Tibial nerve (tissue), 4 donors: ENCODE measurements at regions not wholly inside any gene's neighbourhood (a gene's known extent, or its start where the extent isn't known, plus 50 kb on each side); places are given as distances from the start of the nearest gene placed in this dataset.

ENCODE experiments used
- DNase-seq, 2 donors: peaks; one replicate each; pipeline ENCODE4 v3.0.0-alpha.2; 2019; ENCODE audit warnings: low spot score in 2 of 2
- H3K27ac ChIP-seq, 4 donors: fragments of 200-600 bp; sonication (generic) in 3 of 4; one replicate each; pipeline ENCODE4 v1.5.1; 2017 to 2019; ENCODE audit warnings: mild to moderate bottlenecking in 1 of 4
- H3K27me3 ChIP-seq, 2 donors: fragments of 200-600 bp; sonication (generic) in 1 of 2; one replicate each; pipeline versions ENCODE4 v1.5.1 to v1.6.0; 2017 to 2019
- H3K36me3 ChIP-seq, 3 donors: fragments of 200-600 bp; sonication (generic); one replicate each; pipeline ENCODE4 v1.5.1; 2018 to 2019
- H3K4me1 ChIP-seq, 4 donors: fragments of 200-600 bp; sonication (generic) in 3 of 4; one replicate each; pipeline ENCODE4 v1.5.1; 2017 to 2019
- H3K4me3 ChIP-seq, 4 donors: fragments of 200-600 bp; sonication (generic) in 3 of 4; one replicate each; pipeline ENCODE4 v1.5.1; 2017 to 2019; ENCODE audit warnings: mild to moderate bottlenecking in 1 of 4, moderate library complexity in 1 of 4
- H3K9me3 ChIP-seq, 4 donors: fragments of 200-600 bp; sonication (generic) in 3 of 4; one replicate each; pipeline ENCODE4 v1.5.1; 2017 to 2019
- EP300 ChIP-seq, 2 donors: sonication (generic); formaldehyde crosslinking; IDR thresholded peaks; one replicate each; pipeline ENCODE4 v1.6.1; 2017; ENCODE audit warnings: antibody characterized with exemption in 2 of 2, mild to moderate bottlenecking in 1 of 2
- POLR2A ChIP-seq, 2 donors: fragments of 450-650 bp; IDR thresholded peaks; one replicate each; pipeline ENCODE4 v1.6.1; 2017; ENCODE audit warnings: antibody characterized with exemption in 2 of 2, mild to moderate bottlenecking in 2 of 2, moderate library complexity in 2 of 2
- WGBS, 2 donors: methylation state at CpG; one replicate each; pipeline ENCODE4 v1.1.5; 2018; 5-methylcytosine and 5-hydroxymethylcytosine counted together
- TF ChIP-seq, protein P1 (sequence below), 5 experiments: fragments of 200-600 bp in 3 of 5; fragments of 450-650 bp in 2 of 5; sonication (generic) in 3 of 5; IDR thresholded peaks; one replicate each; pipeline ENCODE4 v1.5.1; 2016 to 2019; ENCODE audit warnings: antibody characterized with exemption in 5 of 5, mild to moderate bottlenecking in 3 of 5, moderate library complexity in 2 of 5

DNA sequence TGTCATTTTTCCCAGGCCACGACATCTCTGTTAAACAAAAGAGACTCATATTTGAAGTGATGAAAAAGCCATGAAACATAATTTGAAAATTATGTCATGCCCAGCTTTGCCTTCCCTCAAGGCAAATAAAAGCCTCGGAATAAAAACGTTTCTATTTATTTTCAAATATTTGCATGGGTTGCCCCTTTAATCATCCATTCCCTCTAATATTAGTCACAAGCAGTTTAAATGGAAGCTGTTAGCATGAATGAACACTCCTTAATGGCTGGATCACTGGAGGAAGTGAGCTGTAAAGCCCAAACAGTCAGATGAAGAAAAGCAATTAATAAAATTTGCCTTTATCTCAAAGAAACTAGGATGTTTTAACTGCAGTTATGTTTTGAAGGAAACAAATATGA lies 69.3 kb upstream of the STMND1 start:
- Histone ChIP-seq H3K27me3 (no peaks in the 10 kb centered on the region), H3K27ac (peak overlapping the region in 3 of 4 donors; percentile 54 to 80 (median 67)), H3K4me1 (peaks cover 0 to 20% (median 2%) of the 10 kb centered on the region in 4 donors), H3K4me3 (peak overlapping the region in 1 of 4 donors; percentile 31), H3K36me3 (no peaks in the 10 kb centered on the region), H3K9me3 (peaks cover 0 to 2% (median 0%) of the 10 kb centered on the region in 4 donors)
- TF ChIP-seq, protein P1, sequence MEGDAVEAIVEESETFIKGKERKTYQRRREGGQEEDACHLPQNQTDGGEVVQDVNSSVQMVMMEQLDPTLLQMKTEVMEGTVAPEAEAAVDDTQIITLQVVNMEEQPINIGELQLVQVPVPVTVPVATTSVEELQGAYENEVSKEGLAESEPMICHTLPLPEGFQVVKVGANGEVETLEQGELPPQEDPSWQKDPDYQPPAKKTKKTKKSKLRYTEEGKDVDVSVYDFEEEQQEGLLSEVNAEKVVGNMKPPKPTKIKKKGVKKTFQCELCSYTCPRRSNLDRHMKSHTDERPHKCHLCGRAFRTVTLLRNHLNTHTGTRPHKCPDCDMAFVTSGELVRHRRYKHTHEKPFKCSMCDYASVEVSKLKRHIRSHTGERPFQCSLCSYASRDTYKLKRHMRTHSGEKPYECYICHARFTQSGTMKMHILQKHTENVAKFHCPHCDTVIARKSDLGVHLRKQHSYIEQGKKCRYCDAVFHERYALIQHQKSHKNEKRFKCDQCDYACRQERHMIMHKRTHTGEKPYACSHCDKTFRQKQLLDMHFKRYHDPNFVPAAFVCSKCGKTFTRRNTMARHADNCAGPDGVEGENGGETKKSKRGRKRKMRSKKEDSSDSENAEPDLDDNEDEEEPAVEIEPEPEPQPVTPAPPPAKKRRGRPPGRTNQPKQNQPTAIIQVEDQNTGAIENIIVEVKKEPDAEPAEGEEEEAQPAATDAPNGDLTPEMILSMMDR (IDR thresholded peaks at IDR 0.05): no peak
- TF ChIP-seq POLR2A (IDR thresholded peaks at IDR 0.05) (no peak), EP300 (IDR thresholded peaks at IDR 0.05) (no peak)
- DNase-seq: no peak
- 14 to 24% methylated on average over 3 of the region's 3 CpGs for WGBS, 2 donors

DNA sequence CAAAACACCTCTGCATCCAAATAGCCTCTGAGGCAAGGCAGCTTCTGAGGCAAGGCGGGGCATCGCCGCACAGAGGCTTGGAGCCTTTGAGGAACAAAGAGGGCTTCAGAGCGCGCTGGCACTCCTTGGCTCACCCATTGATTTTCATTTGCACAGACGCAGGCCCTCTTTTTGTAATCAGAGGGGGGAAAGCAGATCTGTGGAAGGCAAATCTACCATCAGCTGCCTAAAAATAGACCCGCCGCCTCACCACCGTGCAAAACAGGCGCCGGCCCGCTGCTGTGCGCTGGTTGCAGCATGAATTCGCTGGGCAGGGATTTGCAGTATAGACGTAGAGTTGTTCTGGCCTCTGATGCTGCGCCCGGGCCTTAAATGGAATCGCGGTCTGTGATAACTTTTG lies 69.9 kb upstream of the STMND1 start:
- Histone ChIP-seq H3K4me3 (no peak overlapping the region), H3K36me3 (no peaks in the 10 kb centered on the region), H3K9me3 (peaks cover 0 to 2% (median 0%) of the 10 kb centered on the region in 4 donors), H3K27ac (peak overlapping the region in 2 of 4 donors; percentile 67 to 80), H3K4me1 (peaks cover 0 to 20% (median 2%) of the 10 kb centered on the region in 4 donors), H3K27me3 (no peaks in the 10 kb centered on the region)
- WGBS, 2 donors: 42 to 47% methylated on average over 19 of the region's 19 CpGs
- no peak for TF ChIP-seq EP300 (IDR thresholded peaks at IDR 0.05)
- TF ChIP-seq POLR2A (IDR thresholded peaks at IDR 0.05): no peak
- TF ChIP-seq, protein P1 (IDR thresholded peaks at IDR 0.05): no peak
- DNase-seq: no peak

DNA sequence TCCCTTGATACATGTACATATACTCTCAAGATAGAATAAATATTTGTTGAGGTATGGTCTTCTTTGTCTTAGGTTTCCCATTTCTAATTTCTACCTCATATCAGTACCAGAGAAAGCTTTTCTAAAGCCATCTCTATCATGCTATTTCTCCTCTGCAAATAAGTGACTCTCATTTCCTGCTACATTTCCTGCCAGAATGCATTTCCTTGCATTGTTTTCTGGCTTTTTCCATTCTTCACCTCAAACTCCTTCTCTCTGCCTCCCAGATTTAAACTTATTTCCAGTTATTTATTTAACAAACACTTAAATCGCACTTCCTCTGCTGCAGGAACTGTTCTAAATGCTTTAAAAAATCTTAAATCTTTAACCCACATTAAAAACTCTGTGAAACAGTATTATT lies 74.4 kb upstream of the STMND1 start:
- Histone ChIP-seq H3K4me1 (peaks cover 0 to 5% (median 0%) of the 10 kb centered on the region in 4 donors), H3K27ac (no peak overlapping the region), H3K27me3 (no peaks in the 10 kb centered on the region), H3K9me3 (peaks cover 0 to 27% (median 0%) of the 10 kb centered on the region in 4 donors), H3K4me3 (no peak overlapping the region), H3K36me3 (no peaks in the 10 kb centered on the region)
- 65 to 84% methylated on average over 1 of the region's 1 CpG for WGBS, 2 donors
- TF ChIP-seq POLR2A (IDR thresholded peaks at IDR 0.05): no peak
- TF ChIP-seq, protein P1 (IDR thresholded peaks at IDR 0.05): no peak
- DNase-seq: no peak

DNA sequence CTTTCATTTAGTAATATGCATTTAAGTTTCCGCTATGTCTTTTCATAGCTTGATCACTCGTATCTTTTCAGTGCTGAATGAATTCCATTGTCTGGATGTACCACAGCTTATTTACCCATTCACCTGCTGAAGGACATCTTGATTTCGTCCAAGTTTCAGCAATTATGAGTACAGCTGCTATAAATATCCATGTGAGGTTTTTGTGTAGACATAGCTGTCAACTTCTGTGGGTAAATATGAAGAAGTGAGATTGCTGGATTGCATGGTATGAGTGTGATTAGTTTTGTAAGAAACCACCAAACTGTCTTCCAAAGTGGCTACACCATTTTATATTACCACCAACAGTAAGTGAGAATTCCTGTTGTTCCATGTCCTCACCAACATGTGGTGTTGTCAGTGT lies 79.2 kb upstream of the STMND1 start:
- H3K9me3 ChIP-seq: peaks cover 0 to 24% (median 0%) of the 10 kb centered on the region in 4 donors
- DNase-seq: no peak
- TF ChIP-seq EP300 (IDR thresholded peaks at IDR 0.05) (no peak), POLR2A (IDR thresholded peaks at IDR 0.05) (no peak)
- TF ChIP-seq, protein P1 (IDR thresholded peaks at IDR 0.05): no peak
- no peaks in the 10 kb centered on the region for H3K27me3 ChIP-seq
- no peak overlapping the region for H3K27ac ChIP-seq
- 72 to 76% methylated on average over 3 of the region's 3 CpGs for WGBS, 2 donors
- no peaks in the 10 kb centered on the region for H3K4me1 ChIP-seq
- no peaks in the 10 kb centered on the region for H3K36me3 ChIP-seq
- no peak overlapping the region for H3K4me3 ChIP-seq

DNA sequence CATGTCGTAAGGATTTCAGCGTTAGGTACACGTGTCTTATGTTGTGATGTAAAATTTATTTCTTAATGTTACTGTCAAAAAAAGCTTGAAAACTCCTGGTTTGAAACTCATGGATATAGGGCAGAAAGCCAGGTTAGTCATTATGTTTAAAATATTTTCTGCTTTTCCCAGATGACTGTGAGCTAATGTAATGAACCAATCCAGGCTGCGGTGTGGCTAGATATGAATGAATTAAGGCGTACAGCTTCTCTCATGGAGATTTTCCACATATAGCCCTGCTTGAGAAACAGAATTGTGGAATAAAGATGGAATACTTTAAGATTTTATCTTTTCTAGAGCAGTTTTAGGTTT lies 80.3 kb upstream of the STMND1 start:
- 56 to 70% methylated on average over 5 of the region's 5 CpGs for WGBS, 2 donors
- TF ChIP-seq EP300 (IDR thresholded peaks at IDR 0.05) (no peak), POLR2A (IDR thresholded peaks at IDR 0.05) (no peak)
- TF ChIP-seq, protein P1 (IDR thresholded peaks at IDR 0.05): no peak

More for the DNA sequence above, 80.3 kb upstream of the STMND1 start:
- Histone ChIP-seq H3K4me3 (no peak overlapping the region), H3K9me3 (peaks cover 0 to 24% (median 0%) of the 10 kb centered on the region in 4 donors), H3K36me3 (no peaks in the 10 kb centered on the region), H3K27me3 (no peaks in the 10 kb centered on the region), H3K27ac (no peak overlapping the region), H3K4me1 (no peaks in the 10 kb centered on the region)
- no peak for DNase-seq
